ENCODE measurements at regions not wholly inside any gene's neighbourhood (a gene's known extent, or its start where the extent isn't known, plus 50 kb on each side); places are given as distances from the start of the nearest gene placed in this dataset.

GRCh38 chr11:71372693-71373657 is 75.2 kb downstream of the DHCR7 start:
- DNase-seq, result no peak
- Histone ChIP-seq H3K27me3 (no peaks in the 10 kb centered on the region), H3K4me1 (no peaks in the 10 kb centered on the region), H3K9me3 (no peaks in the 10 kb centered on the region), H3K4me3 (no peak overlapping the region), H3K36me3 (no peaks in the 10 kb centered on the region), H3K27ac (no peak overlapping the region)
- intact Hi-C loops (cut with DNase I; ENCODE audit: low total_unique reads), result no loop called here
- TF ChIP-seq POLR2A (IDR thresholded peaks at IDR 0.05), result no peak
- TF ChIP-seq CTCF (IDR thresholded peaks at IDR 0.05), result no peak

- intact Hi-C loops (cut with DNase I; ENCODE audit: low total_unique reads), result no loop called here
- DNase-seq, result no peak
- Histone ChIP-seq H3K36me3 (no peaks in the 10 kb centered on the region), H3K9me3 (no peaks in the 10 kb centered on the region), H3K4me3 (no peak overlapping the region), H3K4me1 (no peaks in the 10 kb centered on the region), H3K27ac (no peak overlapping the region), H3K27me3 (no peaks in the 10 kb centered on the region)
- TF ChIP-seq POLR2A (IDR thresholded peaks at IDR 0.05), result no peak
- TF ChIP-seq CTCF (IDR thresholded peaks at IDR 0.05), result no peak
These were observed 76.5 kb downstream of the DHCR7 start for GRCh38 chr11:71371674-71372069.

GRCh38 chr11:71370895-71371673 is 77.1 kb downstream of the DHCR7 start:
- no peak overlapping the region for H3K27ac ChIP-seq
- H3K4me1 ChIP-seq, result no peaks in the 10 kb centered on the region
- no peak overlapping the region for H3K4me3 ChIP-seq
- intact Hi-C loops (cut with DNase I; ENCODE audit: low total_unique reads), result no loop called here
- H3K27me3 ChIP-seq, result no peaks in the 10 kb centered on the region
- H3K36me3 ChIP-seq, result no peaks in the 10 kb centered on the region
- TF ChIP-seq POLR2A (IDR thresholded peaks at IDR 0.05) (no peak), CTCF (IDR thresholded peaks at IDR 0.05) (no peak)
- no peaks in the 10 kb centered on the region for H3K9me3 ChIP-seq
- no peak for DNase-seq

GRCh38 chr11:71370020-71370747 is 78.0 kb downstream of the DHCR7 start:
- Histone ChIP-seq H3K27me3 (no peaks in the 10 kb centered on the region), H3K4me1 (no peaks in the 10 kb centered on the region), H3K9me3 (no peaks in the 10 kb centered on the region), H3K4me3 (no peak overlapping the region), H3K27ac (no peak overlapping the region), H3K36me3 (no peaks in the 10 kb centered on the region)
- TF ChIP-seq CTCF (IDR thresholded peaks at IDR 0.05), result no peak
- TF ChIP-seq POLR2A (IDR thresholded peaks at IDR 0.05), result no peak
- DNase-seq, result no peak
- intact Hi-C loops (cut with DNase I; ENCODE audit: low total_unique reads), result no loop called here

All from uterus (tissue), 3 donors.